Lung (tissue), 11 donors: ENCODE measurements at regions not wholly inside any gene's neighbourhood (a gene's known extent, or its start where the extent isn't known, plus 50 kb on each side); places are given as distances from the start of the nearest gene placed in this dataset.

Source experiments
- ATAC-seq: fragments of 200-7000 bp; cut with Tn5 transposase; one replicate; pipeline ENCODE4 v1.9.1; 2020; ENCODE audit warnings: moderate number of reproducible peaks; ENCODE audit not compliant: insufficient read depth, low FRiP score
- DNase-seq, 3 donors: peaks; one replicate each; pipeline ENCODE4 v3.0.0-alpha.2; 2013 to 2017
- H3K27ac ChIP-seq, 2 donors: one replicate each; pipeline ENCODE4 v1.5.1; 2013; ENCODE audit warnings: mild to moderate bottlenecking in 2 of 2, moderate library complexity in 2 of 2, control low read depth in 1 of 2, inconsistent platforms in 1 of 2, low read depth in 1 of 2, low read length in 1 of 2
- H3K27me3 ChIP-seq, 3 donors: one replicate each; pipeline ENCODE4 v1.5.1; 2013; ENCODE audit warnings: low read length in 2 of 3; ENCODE audit not compliant: control insufficient read depth in 3 of 3, insufficient read depth in 3 of 3
- H3K36me3 ChIP-seq, 4 donors: one replicate each; pipeline ENCODE4 v1.5.1; 2013; ENCODE audit warnings: low read length in 4 of 4, mild to moderate bottlenecking in 1 of 4, moderate library complexity in 1 of 4; ENCODE audit not compliant: control insufficient read depth in 4 of 4, insufficient read depth in 4 of 4
- H3K4me1 ChIP-seq, 5 donors: one replicate each; pipeline ENCODE4 v1.5.1; 2013; ENCODE audit warnings: low read length in 5 of 5, mild to moderate bottlenecking in 2 of 5, moderate library complexity in 1 of 5; ENCODE audit not compliant: control insufficient read depth in 5 of 5, insufficient read depth in 5 of 5
- H3K4me3 ChIP-seq: one replicate; pipeline ENCODE4 v1.5.1; 2013; ENCODE audit warnings: mild to moderate bottlenecking, control low read depth, moderate library complexity
- H3K9ac ChIP-seq, 2 donors: one replicate each; pipeline ENCODE4 v1.5.1; 2013; ENCODE audit warnings: low read length in 2 of 2, control low read depth in 1 of 2; ENCODE audit not compliant: insufficient read depth in 1 of 2
- H3K9me3 ChIP-seq, 4 donors: one replicate each; pipeline ENCODE4 v1.5.1; 2013; ENCODE audit warnings: low read length in 3 of 4, mild to moderate bottlenecking in 1 of 4, moderate library complexity in 1 of 4; ENCODE audit not compliant: control insufficient read depth in 4 of 4, insufficient read depth in 3 of 4
- CTCF ChIP-seq: IDR thresholded peaks from 2 replicates; pipeline ENCODE4 v1.5.1; 2012; ENCODE audit warnings: mild to moderate bottlenecking; ENCODE audit errors: control extremely low read depth, extremely low read depth
- WGBS, 2 donors: extraction: QIAGEN DNeasy Blood & Tissue Kit; methylation state at CpG; one replicate each; pipeline ENCODE4 v1.1.7; 2013; 5-methylcytosine and 5-hydroxymethylcytosine counted together
- donor health status: control.
- donor health status: control.
- donor health status: Bipolar disorder and iron deficiency.
- donor health status: healthy.
- donor health status: DM: yes; HTN: yes; CAD: no.

- Histone ChIP-seq H3K27ac (no peak overlapping the region), H3K4me3 (no peak overlapping the region), H3K9me3 (no peaks in the 10 kb centered on the region), H3K27me3 (no peaks in the 10 kb centered on the region), H3K9ac (no peak overlapping the region), H3K36me3 (no peaks in the 10 kb centered on the region), H3K4me1 (peaks cover 0 to 15% (median 0%) of the 10 kb centered on the region in 5 donors)
- 91 to 93% methylated on average over 5 of the region's 5 CpGs for WGBS, 2 donors
- TF ChIP-seq CTCF: no peak
- ATAC-seq (no peak), DNase-seq (no peak)
These were observed 394.3 kb upstream of the ETAA1 start for GRCh38 chr2:67002618-67003371.

GRCh38 chr2:67006373-67006960, 390.7 kb upstream of the ETAA1 start:
- H3K27ac ChIP-seq: no peak overlapping the region
- H3K9me3 ChIP-seq: no peaks in the 10 kb centered on the region
- no peak overlapping the region for H3K9ac ChIP-seq
- ATAC-seq (no peak), DNase-seq (no peak)
- peaks cover 0 to 22% (median 0%) of the 10 kb centered on the region in 5 donors for H3K4me1 ChIP-seq
- H3K36me3 ChIP-seq: no peaks in the 10 kb centered on the region
- WGBS, 2 donors: 73 to 90% methylated on average over 5 of the region's 5 CpGs
- no peaks in the 10 kb centered on the region for H3K27me3 ChIP-seq
- TF ChIP-seq CTCF: no peak
- no peak overlapping the region for H3K4me3 ChIP-seq

- 69 to 75% methylated on average over 4 of the region's 4 CpGs for WGBS, 2 donors
- Histone ChIP-seq H3K9me3 (no peaks in the 10 kb centered on the region), H3K27ac (no peak overlapping the region)
These were observed 389.0 kb upstream of the ETAA1 start for GRCh38 chr2:67008155-67008554.

More at GRCh38 chr2:67008155-67008554, 389.0 kb upstream of the ETAA1 start:
- DNase-seq (peak in 1 of 3 donors; percentile 3), ATAC-seq (no peak)
- H3K9ac ChIP-seq: no peak overlapping the region
- no peaks in the 10 kb centered on the region for H3K36me3 ChIP-seq
- no peak overlapping the region for H3K4me3 ChIP-seq
- no peaks in the 10 kb centered on the region for H3K27me3 ChIP-seq
- peaks cover 0 to 22% (median 0%) of the 10 kb centered on the region in 5 donors for H3K4me1 ChIP-seq
- TF ChIP-seq CTCF: no peak
